Muscle of leg (tissue), 3 donors: ENCODE measurements at regions not wholly inside any gene's neighbourhood (a gene's known extent, or its start where the extent isn't known, plus 50 kb on each side); places are given as distances from the start of the nearest gene placed in this dataset.
A peak's percentile ranks its signal among the peaks of the same experiment; 100 is the strongest.

ENCODE experiments used
- DNase-seq: peaks from one replicate; pipeline ENCODE4 v3.0.0; 2013
- H3K27ac ChIP-seq: one replicate; pipeline ENCODE4 v1.5.1; 2013; ENCODE audit warnings: mild to moderate bottlenecking, low read length, control low read depth
- H3K27me3 ChIP-seq: one replicate; pipeline ENCODE4 v1.6.1; 2013; ENCODE audit warnings: low read length; ENCODE audit not compliant: control insufficient read depth, insufficient read depth
- H3K36me3 ChIP-seq: one replicate; pipeline ENCODE4 v1.6.1; 2013; ENCODE audit warnings: low read length; ENCODE audit not compliant: control insufficient read depth, insufficient read depth
- H3K4me1 ChIP-seq: one replicate; pipeline ENCODE4 v1.6.1; 2013; ENCODE audit warnings: low read length; ENCODE audit not compliant: control insufficient read depth, insufficient read depth
- H3K4me3 ChIP-seq: one replicate; pipeline ENCODE4 v1.5.1; 2013; ENCODE audit warnings: low read length, control low read depth
- H3K9me3 ChIP-seq: replicated peaks from 2 replicates; pipeline ENCODE4 v1.6.1; 2013; ENCODE audit warnings: low read depth, low read length; ENCODE audit not compliant: control insufficient read depth
- WGBS: methylation state at CpG from one replicate; pipeline ENCODE4 v1.1.5; 2013; ENCODE audit warnings: missing lambda C conversion rate; ENCODE audit not compliant: insufficient coverage; 5-methylcytosine and 5-hydroxymethylcytosine counted together

GRCh38 chr6:156309017-156309416, 468.2 kb upstream of the ARID1B start:
- Histone ChIP-seq H3K27me3 (no peaks in the 10 kb centered on the region), H3K4me1 (no peaks in the 10 kb centered on the region), H3K4me3 (no peak overlapping the region), H3K36me3 (no peaks in the 10 kb centered on the region), H3K9me3 (no peaks in the 10 kb centered on the region), H3K27ac (no peak overlapping the region)
- no peak for DNase-seq
- 83% methylated on average over 6 of the region's 7 CpGs for WGBS

- WGBS, result 83% methylated on average over 3 of the region's 3 CpGs
- DNase-seq, result no peak
Measured at GRCh38 chr6:156308604-156309003, 468.6 kb upstream of the ARID1B start.

GRCh38 chr6:156306531-156306930, 470.6 kb upstream of the ARID1B start:
- Histone ChIP-seq H3K4me1 (no peaks in the 10 kb centered on the region), H3K36me3 (no peaks in the 10 kb centered on the region), H3K4me3 (no peak overlapping the region), H3K27me3 (no peaks in the 10 kb centered on the region), H3K27ac (no peak overlapping the region), H3K9me3 (no peaks in the 10 kb centered on the region)
- WGBS, result 100% methylated on average over 2 of the region's 3 CpGs
- DNase-seq, result no peak

More at GRCh38 chr6:156308604-156309003, 468.6 kb upstream of the ARID1B start:
- Histone ChIP-seq H3K9me3 (no peaks in the 10 kb centered on the region), H3K27me3 (no peaks in the 10 kb centered on the region), H3K4me1 (no peaks in the 10 kb centered on the region), H3K4me3 (no peak overlapping the region), H3K27ac (no peak overlapping the region), H3K36me3 (no peaks in the 10 kb centered on the region)

- no peaks in the 10 kb centered on the region for H3K27me3 ChIP-seq
- H3K9me3 ChIP-seq, result no peaks in the 10 kb centered on the region
- WGBS, result 100% methylated on average over 1 of the region's 1 CpG
- no peak for DNase-seq
- no peak overlapping the region for H3K27ac ChIP-seq
- H3K36me3 ChIP-seq, result no peaks in the 10 kb centered on the region
- no peak overlapping the region for H3K4me3 ChIP-seq
- peaks cover 5% of the 10 kb centered on the region for H3K4me1 ChIP-seq
Measured at GRCh38 chr6:156283091-156283490, 494.1 kb upstream of the ARID1B start.

GRCh38 chr6:156282087-156282486, 495.1 kb upstream of the ARID1B start:
- no CpG with 5 or more reads among the region's 1 CpG for WGBS

GRCh38 chr6:156281266-156281665, 495.9 kb upstream of the ARID1B start:
- no peaks in the 10 kb centered on the region for H3K9me3 ChIP-seq
- no peaks in the 10 kb centered on the region for H3K27me3 ChIP-seq
- H3K4me1 ChIP-seq, result peaks cover 5% of the 10 kb centered on the region
- no peak overlapping the region for H3K4me3 ChIP-seq
- WGBS, result 80% methylated on average over 1 of the region's 4 CpGs
- no peak overlapping the region for H3K27ac ChIP-seq
- no peaks in the 10 kb centered on the region for H3K36me3 ChIP-seq
- DNase-seq, result no peak

More at GRCh38 chr6:156282087-156282486, 495.1 kb upstream of the ARID1B start:
- Histone ChIP-seq H3K36me3 (no peaks in the 10 kb centered on the region), H3K27ac (no peak overlapping the region), H3K4me3 (no peak overlapping the region), H3K27me3 (no peaks in the 10 kb centered on the region), H3K4me1 (peaks cover 5% of the 10 kb centered on the region), H3K9me3 (no peaks in the 10 kb centered on the region)
- DNase-seq, result no peak

GRCh38 chr6:156280065-156280464, 497.1 kb upstream of the ARID1B start:
- WGBS, result 19% methylated on average over 3 of the region's 4 CpGs
- H3K36me3 ChIP-seq, result no peaks in the 10 kb centered on the region
- H3K27me3 ChIP-seq, result no peaks in the 10 kb centered on the region
- H3K27ac ChIP-seq, result no peak overlapping the region
- peak; percentile 13 for DNase-seq
- H3K4me3 ChIP-seq, result no peak overlapping the region
- H3K4me1 ChIP-seq, result peaks cover 5% of the 10 kb centered on the region
- H3K9me3 ChIP-seq, result no peaks in the 10 kb centered on the region

- Histone ChIP-seq H3K4me3 (no peak overlapping the region), H3K4me1 (peaks cover 5% of the 10 kb centered on the region), H3K27me3 (no peaks in the 10 kb centered on the region), H3K27ac (no peak overlapping the region), H3K36me3 (no peaks in the 10 kb centered on the region), H3K9me3 (no peaks in the 10 kb centered on the region)
- peak; percentile 66 for DNase-seq
- WGBS, result no CpG with 5 or more reads among the region's 3 CpGs
Measured at GRCh38 chr6:156279261-156279969, 497.8 kb upstream of the ARID1B start.

- H3K36me3 ChIP-seq, result no peaks in the 10 kb centered on the region
- WGBS, result 87% methylated on average over 5 of the region's 6 CpGs
- no peaks in the 10 kb centered on the region for H3K27me3 ChIP-seq
- H3K4me3 ChIP-seq, result no peak overlapping the region
- no peaks in the 10 kb centered on the region for H3K4me1 ChIP-seq
- DNase-seq, result no peak
- H3K27ac ChIP-seq, result no peak overlapping the region
- H3K9me3 ChIP-seq, result no peaks in the 10 kb centered on the region
Measured at GRCh38 chr6:156273065-156273711, 504.0 kb upstream of the ARID1B start.

- 71% methylated on average over 7 of the region's 8 CpGs for WGBS
- Histone ChIP-seq H3K4me3 (no peak overlapping the region), H3K9me3 (no peaks in the 10 kb centered on the region), H3K27ac (no peak overlapping the region), H3K36me3 (no peaks in the 10 kb centered on the region), H3K27me3 (no peaks in the 10 kb centered on the region), H3K4me1 (no peaks in the 10 kb centered on the region)
- no peak for DNase-seq
Measured at GRCh38 chr6:156269751-156270369, 507.3 kb upstream of the ARID1B start.
